Bronchial epithelial cell (primary cell): ENCODE measurements at regions not wholly inside any gene's neighbourhood (a gene's known extent, or its start where the extent isn't known, plus 50 kb on each side); places are given as distances from the start of the nearest gene placed in this dataset.

ENCODE experiments used
- DNase-seq: peaks from one replicate; pipeline ENCODE4 v3.0.0-alpha.2; 2010; ENCODE audit warnings: low read depth
- FAIRE-seq: peaks from 2 replicates; lab custom pipeline; 2011; peaks lifted over from hg19 to GRCh38; lab: Jason Lieb, UNC
- H3K27me3 ChIP-seq: 2 replicates; pipeline ENCODE4 v1.5.1; 2011; ENCODE audit warnings: low read length; ENCODE audit not compliant: control insufficient read depth, insufficient read depth
- H3K36me3 ChIP-seq: 2 replicates; pipeline ENCODE4 v1.5.1; 2011; ENCODE audit warnings: low read length; ENCODE audit not compliant: control insufficient read depth, insufficient read depth
- H3K4me3 ChIP-seq: 2 replicates; pipeline ENCODE4 v1.5.1; 2011; ENCODE audit warnings: mild to moderate bottlenecking, low read depth, low read length, control low read depth
- TF ChIP-seq, protein P1 (sequence below): IDR thresholded peaks from 2 replicates; pipeline ENCODE4 v1.5.1; 2011; ENCODE audit warnings: mild to moderate bottlenecking, moderate library complexity, low read length, control low read depth, inconsistent platforms; ENCODE audit not compliant: insufficient read depth, severe bottlenecking

DNA sequence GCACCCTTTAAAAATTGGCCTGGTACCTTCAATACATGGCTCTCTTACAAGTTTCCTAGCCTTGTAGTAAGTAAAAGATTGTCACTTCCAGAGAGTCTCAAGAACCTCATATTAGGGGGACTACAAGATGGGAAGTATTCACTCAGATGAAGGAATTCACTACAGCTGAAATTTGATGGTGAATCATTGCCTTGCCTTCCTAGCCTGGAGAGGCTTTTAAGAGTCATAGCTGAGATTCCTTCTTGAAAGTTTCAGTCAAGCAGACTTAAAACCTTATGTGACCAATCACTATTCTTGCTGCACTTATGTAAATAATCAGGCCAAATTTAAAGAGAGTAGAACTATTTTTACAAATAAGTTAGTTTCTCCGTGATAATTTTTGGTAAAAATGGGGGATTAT lies 451.6 kb downstream of the TRHDE start:
- Histone ChIP-seq H3K36me3 (no peaks in the 10 kb centered on the region), H3K27me3 (no peaks in the 10 kb centered on the region), H3K4me3 (no peak overlapping the region)
- TF ChIP-seq, protein P1, sequence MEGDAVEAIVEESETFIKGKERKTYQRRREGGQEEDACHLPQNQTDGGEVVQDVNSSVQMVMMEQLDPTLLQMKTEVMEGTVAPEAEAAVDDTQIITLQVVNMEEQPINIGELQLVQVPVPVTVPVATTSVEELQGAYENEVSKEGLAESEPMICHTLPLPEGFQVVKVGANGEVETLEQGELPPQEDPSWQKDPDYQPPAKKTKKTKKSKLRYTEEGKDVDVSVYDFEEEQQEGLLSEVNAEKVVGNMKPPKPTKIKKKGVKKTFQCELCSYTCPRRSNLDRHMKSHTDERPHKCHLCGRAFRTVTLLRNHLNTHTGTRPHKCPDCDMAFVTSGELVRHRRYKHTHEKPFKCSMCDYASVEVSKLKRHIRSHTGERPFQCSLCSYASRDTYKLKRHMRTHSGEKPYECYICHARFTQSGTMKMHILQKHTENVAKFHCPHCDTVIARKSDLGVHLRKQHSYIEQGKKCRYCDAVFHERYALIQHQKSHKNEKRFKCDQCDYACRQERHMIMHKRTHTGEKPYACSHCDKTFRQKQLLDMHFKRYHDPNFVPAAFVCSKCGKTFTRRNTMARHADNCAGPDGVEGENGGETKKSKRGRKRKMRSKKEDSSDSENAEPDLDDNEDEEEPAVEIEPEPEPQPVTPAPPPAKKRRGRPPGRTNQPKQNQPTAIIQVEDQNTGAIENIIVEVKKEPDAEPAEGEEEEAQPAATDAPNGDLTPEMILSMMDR = no peak
- FAIRE-seq = no peak
- no peak for DNase-seq

DNA sequence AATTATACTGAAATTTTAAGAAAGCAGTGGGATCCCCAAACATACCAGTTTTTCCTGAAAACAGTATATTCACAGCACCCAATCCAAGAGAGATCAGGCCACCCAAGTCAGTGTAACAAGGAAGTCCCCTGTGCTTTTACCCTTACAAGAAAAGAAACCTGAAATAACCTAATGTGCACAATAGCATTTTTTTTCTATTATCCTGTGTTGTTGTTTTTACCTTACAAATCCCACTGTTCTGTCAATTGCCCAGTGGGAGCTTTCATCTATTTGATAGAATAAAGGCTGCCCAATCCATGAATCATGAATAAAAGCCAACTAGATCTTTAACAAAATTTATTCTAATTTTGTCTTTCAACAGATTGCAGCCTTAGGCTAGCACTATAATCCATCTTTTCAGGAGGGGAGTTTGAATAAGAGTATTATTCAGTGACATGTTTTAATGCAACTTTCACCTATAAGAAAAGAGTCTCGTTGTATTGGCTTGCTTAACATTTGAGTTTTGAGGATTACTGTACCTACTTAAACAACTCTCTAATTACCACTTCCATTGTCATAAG lies 457.4 kb downstream of the TRHDE start:
- FAIRE-seq = no peak
- Histone ChIP-seq H3K4me3 (no peak overlapping the region), H3K27me3 (no peaks in the 10 kb centered on the region), H3K36me3 (no peaks in the 10 kb centered on the region)
- TF ChIP-seq, protein P1 = no peak
- no peak for DNase-seq

DNA sequence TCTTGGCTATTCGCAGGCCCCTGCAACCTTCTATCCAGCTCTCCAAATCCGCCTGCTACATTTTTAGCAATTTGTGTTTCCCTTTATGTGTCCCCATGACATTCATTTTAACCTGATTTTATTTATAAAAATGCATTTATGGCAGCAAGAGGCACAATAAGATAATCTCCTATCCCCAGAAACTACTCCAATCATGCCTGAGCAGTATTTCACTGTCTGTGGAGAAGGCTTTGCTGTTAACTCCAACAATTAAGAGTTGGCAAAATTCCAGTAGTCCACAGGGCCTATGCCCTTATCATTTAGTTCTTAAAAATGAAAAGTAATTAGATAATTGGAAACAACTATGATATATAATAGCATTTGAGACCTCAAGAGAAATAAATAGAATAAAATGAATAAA lies 462.4 kb downstream of the TRHDE start:
- DNase-seq (no peak), FAIRE-seq (no peak)
- TF ChIP-seq, protein P1 = no peak
- Histone ChIP-seq H3K27me3 (no peaks in the 10 kb centered on the region), H3K4me3 (no peak overlapping the region), H3K36me3 (no peaks in the 10 kb centered on the region)

DNA sequence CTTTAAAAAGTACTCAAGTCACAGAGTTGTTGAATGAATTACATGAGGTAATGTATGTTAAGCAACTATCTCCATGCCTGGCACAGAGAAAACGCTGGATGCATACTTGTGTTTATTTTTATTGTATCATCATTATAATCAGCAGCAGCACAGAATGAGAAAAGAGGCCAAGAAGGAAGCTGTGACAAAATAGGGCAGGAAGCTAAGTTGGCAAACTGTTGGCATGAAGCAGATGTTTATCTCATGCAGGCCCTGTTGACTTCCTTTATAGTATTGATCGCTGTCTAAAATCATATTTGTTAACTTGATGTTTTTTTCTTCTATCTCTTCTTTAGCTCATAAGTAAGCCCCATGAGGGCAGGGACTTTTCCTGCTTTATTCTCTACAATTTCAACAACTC lies 466.6 kb downstream of the TRHDE start:
- Histone ChIP-seq H3K36me3 (no peaks in the 10 kb centered on the region), H3K4me3 (no peak overlapping the region), H3K27me3 (no peaks in the 10 kb centered on the region)
- no peak for FAIRE-seq
- no peak for DNase-seq
- TF ChIP-seq, protein P1 = no peak

DNA sequence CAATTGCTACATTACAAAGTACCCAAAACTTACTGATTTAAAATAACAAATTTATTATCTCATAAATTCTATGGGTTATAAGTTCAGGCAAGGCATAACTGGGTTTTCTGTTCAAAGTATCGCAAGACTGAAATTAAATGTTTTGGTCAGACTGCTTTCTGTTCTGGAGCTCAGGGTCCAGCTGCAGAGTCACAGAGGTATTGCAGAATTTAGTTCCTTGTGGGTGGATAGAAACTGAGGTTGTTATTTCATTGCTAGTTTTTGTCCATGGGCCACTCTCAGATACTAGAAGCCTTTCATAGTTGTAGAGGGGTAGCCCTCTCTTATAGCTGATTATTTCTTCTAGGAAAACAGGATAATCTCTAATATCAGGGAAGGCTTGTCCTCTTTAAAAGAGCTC lies 467.9 kb downstream of the TRHDE start:
- Histone ChIP-seq H3K4me3 (no peak overlapping the region), H3K27me3 (no peaks in the 10 kb centered on the region), H3K36me3 (no peaks in the 10 kb centered on the region)
- FAIRE-seq (no peak), DNase-seq (no peak)
- TF ChIP-seq, protein P1 = no peak

DNA sequence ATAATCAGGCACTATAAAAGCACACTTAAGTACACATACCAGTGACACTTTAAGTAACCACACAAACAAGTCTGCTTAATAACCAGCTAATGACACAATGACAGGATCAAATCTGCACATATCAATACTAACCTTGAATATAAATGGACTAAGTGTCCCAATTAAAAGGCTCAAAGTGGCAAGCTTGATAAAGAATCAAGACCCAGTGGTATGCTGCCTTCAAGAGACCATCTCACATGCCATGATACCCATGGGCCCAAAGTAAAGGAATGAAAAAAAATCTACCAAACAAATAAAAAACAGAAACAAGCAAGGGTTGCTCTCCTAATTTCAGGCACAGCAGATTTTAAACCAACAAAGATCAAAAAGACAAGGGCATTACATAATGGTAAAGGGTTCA lies 470.4 kb downstream of the TRHDE start:
- Histone ChIP-seq H3K4me3 (no peak overlapping the region), H3K27me3 (no peaks in the 10 kb centered on the region), H3K36me3 (no peaks in the 10 kb centered on the region)
- TF ChIP-seq, protein P1 = no peak
- FAIRE-seq (peak; percentile 7), DNase-seq (no peak)
